GM20000 (cell line): ENCODE measurements at regions not wholly inside any gene's neighbourhood (a gene's known extent, or its start where the extent isn't known, plus 50 kb on each side); places are given as distances from the start of the nearest gene placed in this dataset.

Experiments
- DNase-seq: peaks from one replicate; pipeline ENCODE4 v3.0.0; 2012; ENCODE audit warnings: low spot score
- TF ChIP-seq, protein P1 (sequence below): IDR thresholded peaks from 2 replicates; pipeline ENCODE4 v1.5.1; 2012; ENCODE audit warnings: mild to moderate bottlenecking, control low read depth; ENCODE audit errors: extremely low read depth, missing control alignments

DNA sequence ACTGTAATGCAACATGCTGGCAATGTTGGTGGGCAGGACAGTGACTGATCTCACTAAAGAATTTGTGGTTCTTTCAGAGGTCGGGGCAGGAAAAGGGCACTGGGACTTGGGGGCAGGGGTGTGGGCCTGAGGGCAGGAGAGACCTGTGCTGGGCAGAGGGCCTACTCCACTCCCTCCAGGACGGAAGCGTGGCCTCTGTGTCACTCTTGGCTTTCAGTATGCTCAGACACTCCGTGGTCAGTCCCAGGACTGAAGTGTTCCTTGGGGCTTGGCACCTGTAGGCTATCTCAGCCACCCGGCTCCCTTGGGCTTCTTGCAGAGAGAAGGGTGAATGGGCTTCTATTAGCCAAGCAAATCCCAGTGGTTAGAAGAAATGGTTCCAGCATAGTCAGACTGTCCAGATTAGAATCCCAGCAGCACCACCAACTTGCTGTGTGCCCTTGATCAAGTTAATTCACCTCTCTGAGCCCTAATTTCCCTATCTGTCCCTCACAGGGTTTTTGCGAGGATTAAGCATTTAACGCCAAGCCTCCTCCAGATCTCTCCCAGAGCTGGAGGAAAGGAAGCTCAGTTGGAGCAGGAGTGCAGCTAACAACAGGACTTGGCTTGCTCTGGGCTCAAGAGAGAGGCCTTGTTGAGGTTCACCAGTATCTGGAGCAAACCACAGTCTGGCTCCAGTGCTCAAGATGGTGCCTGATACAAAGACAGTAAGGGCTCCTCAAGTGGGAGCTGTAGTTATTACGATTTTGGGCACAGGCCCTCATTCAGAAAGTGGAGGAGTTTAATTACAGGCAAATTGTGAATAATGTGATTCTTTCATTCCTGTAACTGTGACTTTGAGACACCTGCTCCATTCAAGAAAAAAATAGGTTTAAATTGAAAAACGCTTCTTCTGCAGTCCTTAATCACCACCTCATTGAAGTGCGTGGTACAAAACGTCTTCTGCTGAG lies 57.7 kb upstream of the LRP8 start:
- no peak for DNase-seq
- TF ChIP-seq, protein P1, sequence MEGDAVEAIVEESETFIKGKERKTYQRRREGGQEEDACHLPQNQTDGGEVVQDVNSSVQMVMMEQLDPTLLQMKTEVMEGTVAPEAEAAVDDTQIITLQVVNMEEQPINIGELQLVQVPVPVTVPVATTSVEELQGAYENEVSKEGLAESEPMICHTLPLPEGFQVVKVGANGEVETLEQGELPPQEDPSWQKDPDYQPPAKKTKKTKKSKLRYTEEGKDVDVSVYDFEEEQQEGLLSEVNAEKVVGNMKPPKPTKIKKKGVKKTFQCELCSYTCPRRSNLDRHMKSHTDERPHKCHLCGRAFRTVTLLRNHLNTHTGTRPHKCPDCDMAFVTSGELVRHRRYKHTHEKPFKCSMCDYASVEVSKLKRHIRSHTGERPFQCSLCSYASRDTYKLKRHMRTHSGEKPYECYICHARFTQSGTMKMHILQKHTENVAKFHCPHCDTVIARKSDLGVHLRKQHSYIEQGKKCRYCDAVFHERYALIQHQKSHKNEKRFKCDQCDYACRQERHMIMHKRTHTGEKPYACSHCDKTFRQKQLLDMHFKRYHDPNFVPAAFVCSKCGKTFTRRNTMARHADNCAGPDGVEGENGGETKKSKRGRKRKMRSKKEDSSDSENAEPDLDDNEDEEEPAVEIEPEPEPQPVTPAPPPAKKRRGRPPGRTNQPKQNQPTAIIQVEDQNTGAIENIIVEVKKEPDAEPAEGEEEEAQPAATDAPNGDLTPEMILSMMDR, result no peak

DNA sequence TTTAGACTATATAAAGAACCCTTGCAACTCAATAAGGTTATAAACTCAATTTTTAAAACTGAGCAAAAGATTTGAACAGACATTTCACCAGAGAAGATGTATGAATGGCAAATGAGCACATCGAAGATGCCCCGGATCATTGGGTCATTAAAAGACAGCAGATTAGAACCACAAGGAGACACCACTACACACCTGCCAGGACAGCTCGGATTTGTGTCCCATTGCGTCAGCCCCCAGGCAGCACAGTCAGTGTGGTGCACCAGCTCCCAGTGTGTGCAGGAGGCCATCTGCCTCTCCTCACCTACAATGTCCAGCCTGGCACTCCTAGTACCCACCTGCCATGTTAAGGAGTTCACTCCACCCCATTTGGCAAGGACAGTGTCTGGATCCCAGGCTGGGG lies 61.1 kb upstream of the LRP8 start:
- TF ChIP-seq, protein P1, result no peak
- no peak for DNase-seq

DNA sequence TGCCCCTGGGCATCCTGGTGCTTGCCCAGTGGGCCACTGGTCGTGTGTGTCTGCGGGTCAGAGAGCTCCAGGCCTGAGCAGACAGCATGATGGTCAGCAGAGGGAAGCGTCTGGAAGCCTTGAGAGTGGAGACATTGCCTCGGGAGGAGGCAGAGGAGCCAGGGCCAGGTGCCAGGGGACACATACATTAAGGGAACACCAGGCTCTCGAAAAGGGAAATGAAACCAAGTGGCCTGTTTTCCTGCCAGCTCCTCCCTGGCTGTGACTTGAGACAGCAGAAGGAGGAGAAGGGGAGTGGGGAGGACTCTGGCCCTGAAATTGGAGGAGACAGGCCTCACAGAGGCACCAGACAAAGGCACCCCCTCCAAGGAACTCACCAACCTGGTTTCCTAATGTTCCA lies 62.4 kb upstream of the LRP8 start:
- TF ChIP-seq, protein P1, result no peak
- DNase-seq, result no peak

DNA sequence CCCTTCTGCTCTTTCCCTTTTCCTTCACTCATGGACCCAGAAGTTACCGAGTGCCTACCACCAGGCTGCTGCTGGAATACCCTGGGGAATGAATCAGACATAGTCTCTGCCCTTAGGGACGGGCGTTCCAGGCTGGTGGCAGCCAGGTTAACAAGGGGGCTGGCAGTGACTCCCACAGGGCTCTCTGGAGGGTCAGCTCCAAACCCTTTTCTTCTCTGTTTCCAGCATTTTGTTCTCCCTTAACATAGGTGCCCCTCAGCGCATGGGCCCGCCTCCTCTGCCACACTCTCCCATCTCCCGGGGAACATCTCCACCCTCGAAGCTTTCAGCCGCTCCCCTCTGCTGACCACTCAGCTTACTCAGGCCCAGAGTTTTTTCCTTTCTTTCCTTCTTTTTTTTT lies 62.9 kb upstream of the LRP8 start:
- DNase-seq, result no peak
- TF ChIP-seq, protein P1, result no peak

DNA sequence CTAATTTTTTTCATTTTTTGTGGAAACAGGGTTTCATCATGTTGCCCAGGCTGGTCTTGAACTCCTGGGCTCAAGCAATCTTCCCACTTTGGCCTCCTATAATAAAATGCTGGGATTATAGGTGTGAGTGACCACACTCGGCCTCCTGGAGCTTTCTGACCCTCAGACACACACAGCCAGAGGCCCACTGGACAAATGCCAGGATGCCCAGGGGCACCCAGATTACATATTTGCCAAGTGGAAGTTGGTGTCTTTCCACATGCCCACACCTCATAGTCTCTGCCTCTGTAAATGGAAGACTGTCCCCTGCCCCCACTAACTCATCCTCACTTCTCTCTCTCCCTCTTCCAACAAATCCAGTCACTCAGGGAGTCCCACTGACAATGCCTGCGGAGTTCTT lies 63.4 kb upstream of the LRP8 start:
- TF ChIP-seq, protein P1, result no peak
- DNase-seq, result no peak

DNA sequence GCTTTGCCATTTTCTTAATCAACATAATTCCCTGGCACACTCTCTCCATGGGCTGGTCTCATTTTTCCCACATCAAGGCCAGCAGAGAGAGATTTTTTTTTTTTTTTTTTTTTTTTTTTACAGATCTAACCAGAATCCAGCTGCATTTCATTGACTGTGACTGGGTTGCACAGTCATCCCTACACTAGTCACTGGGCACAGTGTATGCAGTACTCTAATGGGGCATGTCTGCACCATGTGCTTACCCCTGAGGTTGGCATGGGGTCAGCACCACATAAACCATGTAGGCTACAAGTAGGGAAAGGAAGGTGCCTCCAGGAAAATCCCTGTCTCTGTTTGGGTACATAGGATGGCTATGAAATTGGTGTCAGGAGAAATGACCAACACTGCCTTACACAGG lies 64.1 kb upstream of the LRP8 start:
- no peak for DNase-seq

DNA sequence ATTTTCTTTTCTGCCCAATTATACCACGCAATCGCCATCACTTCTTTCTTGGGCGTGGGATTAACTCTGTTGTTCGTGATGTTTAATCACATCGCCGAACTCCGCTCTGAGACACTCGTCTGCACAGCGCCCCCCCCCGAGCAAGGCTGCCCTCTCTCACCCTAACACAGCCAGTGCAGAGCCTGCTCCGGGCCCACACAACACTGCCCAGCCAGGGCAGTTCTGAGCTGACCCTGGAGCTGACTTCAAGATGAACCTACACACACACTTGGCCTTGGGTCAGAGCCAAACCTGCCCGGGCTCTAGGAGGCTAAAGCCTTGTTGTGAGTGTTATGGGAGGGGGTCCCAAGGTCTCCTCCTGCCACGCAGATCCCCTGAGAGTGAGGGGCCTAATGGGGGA lies 64.6 kb upstream of the LRP8 start:
- TF ChIP-seq, protein P1, result no peak

More for the DNA sequence above, 64.1 kb upstream of the LRP8 start:
- TF ChIP-seq, protein P1, result no peak

More for the DNA sequence above, 64.6 kb upstream of the LRP8 start:
- DNase-seq, result no peak
